ENCODE measurements at regions not wholly inside any gene's neighbourhood (a gene's known extent, or its start where the extent isn't known, plus 50 kb on each side); places are given as distances from the start of the nearest gene placed in this dataset.

GRCh38 chr21:28799926-28800325 is 192.8 kb downstream of the LTN1 start:
- no peak for TF ChIP-seq CTCF (IDR thresholded peaks at IDR 0.05; ENCODE audit: borderline replicate concordance, insufficient read depth, low read depth, low read length)
- no peak overlapping the region for H3K4me3 ChIP-seq (ENCODE audit: low read depth, low read length)

- TF ChIP-seq CTCF (IDR thresholded peaks at IDR 0.05; ENCODE audit: borderline replicate concordance, insufficient read depth, low read depth, low read length), result no peak
- H3K4me3 ChIP-seq (ENCODE audit: low read depth, low read length), result no peak overlapping the region
Measured at GRCh38 chr21:28798798-28799197, 193.9 kb downstream of the LTN1 start.

GRCh38 chr21:28795251-28795650 is 197.4 kb downstream of the LTN1 start:
- TF ChIP-seq CTCF (IDR thresholded peaks at IDR 0.05; ENCODE audit: borderline replicate concordance, insufficient read depth, low read depth, low read length), result no peak
- no peak overlapping the region for H3K4me3 ChIP-seq (ENCODE audit: low read depth, low read length)

GRCh38 chr21:28794371-28794851 is 198.3 kb downstream of the LTN1 start:
- no peak overlapping the region for H3K4me3 ChIP-seq (ENCODE audit: low read depth, low read length)
- TF ChIP-seq CTCF (IDR thresholded peaks at IDR 0.05; ENCODE audit: borderline replicate concordance, insufficient read depth, low read depth, low read length), result no peak

- no peak for TF ChIP-seq CTCF (IDR thresholded peaks at IDR 0.05; ENCODE audit: borderline replicate concordance, insufficient read depth, low read depth, low read length)
- no peak overlapping the region for H3K4me3 ChIP-seq (ENCODE audit: low read depth, low read length)
Measured at GRCh38 chr21:28793043-28793442, 199.6 kb downstream of the LTN1 start.

GRCh38 chr21:28791595-28792282 is 200.9 kb downstream of the LTN1 start:
- no peak for TF ChIP-seq CTCF (IDR thresholded peaks at IDR 0.05; ENCODE audit: borderline replicate concordance, insufficient read depth, low read depth, low read length)

GRCh38 chr21:28790335-28790734 is 202.3 kb downstream of the LTN1 start:
- no peak for TF ChIP-seq CTCF (IDR thresholded peaks at IDR 0.05; ENCODE audit: borderline replicate concordance, insufficient read depth, low read depth, low read length)
- no peak overlapping the region for H3K4me3 ChIP-seq (ENCODE audit: low read depth, low read length)

More at GRCh38 chr21:28791595-28792282, 200.9 kb downstream of the LTN1 start:
- no peak overlapping the region for H3K4me3 ChIP-seq (ENCODE audit: low read depth, low read length)
